Bronchial epithelial cell (primary cell): ENCODE measurements at regions not wholly inside any gene's neighbourhood (a gene's known extent, or its start where the extent isn't known, plus 50 kb on each side); places are given as distances from the start of the nearest gene placed in this dataset.

Experiments
- DNase-seq: peaks from one replicate; pipeline ENCODE4 v3.0.0-alpha.2; 2010; ENCODE audit warnings: low read depth
- FAIRE-seq: peaks from 2 replicates; lab custom pipeline; 2011; peaks lifted over from hg19 to GRCh38; lab: Jason Lieb, UNC
- H3K27me3 ChIP-seq: 2 replicates; pipeline ENCODE4 v1.5.1; 2011; ENCODE audit warnings: low read length; ENCODE audit not compliant: control insufficient read depth, insufficient read depth
- H3K36me3 ChIP-seq: 2 replicates; pipeline ENCODE4 v1.5.1; 2011; ENCODE audit warnings: low read length; ENCODE audit not compliant: control insufficient read depth, insufficient read depth
- H3K4me3 ChIP-seq: 2 replicates; pipeline ENCODE4 v1.5.1; 2011; ENCODE audit warnings: mild to moderate bottlenecking, low read depth, low read length, control low read depth
- CTCF ChIP-seq: IDR thresholded peaks from 2 replicates; pipeline ENCODE4 v1.5.1; 2011; ENCODE audit warnings: mild to moderate bottlenecking, moderate library complexity, low read length, control low read depth, inconsistent platforms; ENCODE audit not compliant: insufficient read depth, severe bottlenecking

DNA sequence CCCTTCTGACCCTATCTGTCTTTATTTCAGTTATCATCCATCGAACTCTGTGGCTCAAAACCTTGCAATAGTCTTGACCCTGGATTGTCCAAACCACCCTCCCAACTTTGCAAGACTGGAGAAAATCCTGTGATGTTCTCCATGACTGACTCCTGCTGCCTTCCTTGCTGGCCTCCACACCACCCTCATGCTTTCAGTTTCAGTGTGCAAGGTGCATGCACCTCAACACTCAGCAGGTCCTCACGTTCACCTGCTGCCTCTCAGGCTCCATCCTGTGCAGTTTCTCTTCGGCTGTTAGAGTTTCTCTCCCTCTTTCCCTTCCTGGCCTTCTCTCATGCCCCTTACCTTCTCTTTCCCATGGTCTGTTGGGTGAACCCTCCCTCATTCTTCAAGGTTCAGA, 59.4 kb upstream of the ASIC2 start:
- TF ChIP-seq CTCF, result no peak
- Histone ChIP-seq H3K36me3 (no peaks in the 10 kb centered on the region), H3K27me3 (no peaks in the 10 kb centered on the region), H3K4me3 (no peak overlapping the region)
- DNase-seq (no peak), FAIRE-seq (peak; percentile 58)

GRCh38 chr17:33356266-33356665, 63.2 kb upstream of the ASIC2 start:
- no peak for FAIRE-seq
- Histone ChIP-seq H3K27me3 (no peaks in the 10 kb centered on the region), H3K36me3 (no peaks in the 10 kb centered on the region), H3K4me3 (no peak overlapping the region)
- no peak for DNase-seq
- TF ChIP-seq CTCF, result no peak

GRCh38 chr17:33363475-33363874, 70.4 kb upstream of the ASIC2 start:
- Histone ChIP-seq H3K4me3 (no peak overlapping the region), H3K27me3 (no peaks in the 10 kb centered on the region), H3K36me3 (no peaks in the 10 kb centered on the region)
- TF ChIP-seq CTCF, result no peak
- no peak for FAIRE-seq
- DNase-seq, result no peak

DNA sequence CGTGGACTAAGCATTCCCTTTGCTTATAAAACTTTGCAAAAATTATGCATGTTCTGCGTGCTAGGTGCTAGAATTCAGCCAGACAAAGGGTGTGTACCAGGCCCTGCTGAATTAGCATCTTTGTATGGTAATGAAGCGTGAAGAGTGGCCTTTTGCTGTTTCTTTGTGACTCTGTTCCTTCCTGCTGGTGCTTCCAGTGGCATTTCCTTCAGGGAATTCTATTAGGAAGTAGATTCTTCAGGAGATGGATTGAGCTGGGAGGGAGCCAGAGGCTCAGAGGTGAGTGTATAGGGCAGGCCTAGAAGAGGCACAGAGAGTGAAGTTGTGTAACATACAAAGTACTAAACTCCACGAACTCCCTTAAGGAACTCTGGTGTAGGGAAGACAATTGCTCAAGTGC, 73.9 kb upstream of the ASIC2 start:
- no peak for TF ChIP-seq CTCF
- no peaks in the 10 kb centered on the region for H3K27me3 ChIP-seq
- H3K4me3 ChIP-seq, result no peak overlapping the region
- H3K36me3 ChIP-seq, result no peaks in the 10 kb centered on the region
- DNase-seq (no peak), FAIRE-seq (no peak)

GRCh38 chr17:33369149-33369548, 76.1 kb upstream of the ASIC2 start:
- Histone ChIP-seq H3K36me3 (no peaks in the 10 kb centered on the region), H3K4me3 (no peak overlapping the region), H3K27me3 (no peaks in the 10 kb centered on the region)
- no peak for FAIRE-seq
- DNase-seq, result peak; percentile 19
- no peak for TF ChIP-seq CTCF

- peak; percentile 43 for FAIRE-seq
These were observed 76.8 kb upstream of the ASIC2 start for GRCh38 chr17:33369876-33370275.

More at GRCh38 chr17:33369876-33370275, 76.8 kb upstream of the ASIC2 start:
- H3K36me3 ChIP-seq, result no peaks in the 10 kb centered on the region
- H3K4me3 ChIP-seq, result no peak overlapping the region
- DNase-seq, result no peak
- TF ChIP-seq CTCF, result no peak
- no peaks in the 10 kb centered on the region for H3K27me3 ChIP-seq
